ENCODE measurements at regions not wholly inside any gene's neighbourhood (a gene's known extent, or its start where the extent isn't known, plus 50 kb on each side); places are given as distances from the start of the nearest gene placed in this dataset.

DNA sequence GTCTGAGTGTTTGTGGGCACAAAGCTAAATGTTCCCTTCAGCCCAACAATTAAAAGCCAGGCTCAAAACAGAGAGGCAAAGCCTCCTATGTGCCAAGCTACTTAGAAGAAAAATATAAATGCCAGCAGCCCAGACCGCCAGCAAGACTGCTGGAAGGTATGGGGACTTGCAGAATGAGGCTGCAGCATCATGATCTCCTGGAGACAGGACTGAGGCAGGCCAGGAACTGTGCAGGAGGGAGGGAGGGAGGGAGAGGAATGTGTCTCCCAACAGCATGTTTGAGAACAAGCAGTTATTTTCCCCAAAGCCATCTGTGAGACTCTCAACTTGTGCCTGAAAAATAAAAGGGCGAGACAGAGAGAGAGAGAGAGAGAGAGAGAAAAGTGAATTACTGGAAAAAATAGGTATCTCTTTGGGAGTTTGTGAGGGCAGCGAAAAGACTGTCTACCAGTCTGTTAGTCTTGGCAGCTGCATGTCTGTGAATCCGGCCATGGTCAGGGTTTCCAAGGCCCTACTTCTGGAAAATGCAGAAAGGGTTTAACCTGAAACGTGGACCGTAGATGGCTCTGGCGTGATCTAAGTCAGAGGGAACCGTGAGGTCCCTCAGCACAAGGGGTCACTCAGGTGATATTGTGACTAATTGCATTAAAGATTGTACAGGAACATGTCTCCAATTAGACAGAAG, 139.7 kb upstream of the COL8A1 start:
- DNase-seq: no peak
- no peaks in the 10 kb centered on the region for H3K4me1 ChIP-seq
- no peak overlapping the region for H3K27ac ChIP-seq
- 83 to 87% methylated on average over 8 of the region's 8 CpGs for WGBS, 2 donors
- no peaks in the 10 kb centered on the region for H3K36me3 ChIP-seq
- no peaks in the 10 kb centered on the region for H3K9me3 ChIP-seq
- no peak for TF ChIP-seq POLR2A (IDR thresholded peaks at IDR 0.05)
- TF ChIP-seq, protein P1, sequence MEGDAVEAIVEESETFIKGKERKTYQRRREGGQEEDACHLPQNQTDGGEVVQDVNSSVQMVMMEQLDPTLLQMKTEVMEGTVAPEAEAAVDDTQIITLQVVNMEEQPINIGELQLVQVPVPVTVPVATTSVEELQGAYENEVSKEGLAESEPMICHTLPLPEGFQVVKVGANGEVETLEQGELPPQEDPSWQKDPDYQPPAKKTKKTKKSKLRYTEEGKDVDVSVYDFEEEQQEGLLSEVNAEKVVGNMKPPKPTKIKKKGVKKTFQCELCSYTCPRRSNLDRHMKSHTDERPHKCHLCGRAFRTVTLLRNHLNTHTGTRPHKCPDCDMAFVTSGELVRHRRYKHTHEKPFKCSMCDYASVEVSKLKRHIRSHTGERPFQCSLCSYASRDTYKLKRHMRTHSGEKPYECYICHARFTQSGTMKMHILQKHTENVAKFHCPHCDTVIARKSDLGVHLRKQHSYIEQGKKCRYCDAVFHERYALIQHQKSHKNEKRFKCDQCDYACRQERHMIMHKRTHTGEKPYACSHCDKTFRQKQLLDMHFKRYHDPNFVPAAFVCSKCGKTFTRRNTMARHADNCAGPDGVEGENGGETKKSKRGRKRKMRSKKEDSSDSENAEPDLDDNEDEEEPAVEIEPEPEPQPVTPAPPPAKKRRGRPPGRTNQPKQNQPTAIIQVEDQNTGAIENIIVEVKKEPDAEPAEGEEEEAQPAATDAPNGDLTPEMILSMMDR (IDR thresholded peaks at IDR 0.05): no peak
- no peak overlapping the region for H3K4me3 ChIP-seq (replicated peaks in 1 of 3)
- no peaks in the 10 kb centered on the region for H3K27me3 ChIP-seq
- intact Hi-C loops (cut with DNase I): loop anchor here (5.0 kb wide), 1 partner anchor 254 kb away; no protein-coding TSS in a partner anchor

DNA sequence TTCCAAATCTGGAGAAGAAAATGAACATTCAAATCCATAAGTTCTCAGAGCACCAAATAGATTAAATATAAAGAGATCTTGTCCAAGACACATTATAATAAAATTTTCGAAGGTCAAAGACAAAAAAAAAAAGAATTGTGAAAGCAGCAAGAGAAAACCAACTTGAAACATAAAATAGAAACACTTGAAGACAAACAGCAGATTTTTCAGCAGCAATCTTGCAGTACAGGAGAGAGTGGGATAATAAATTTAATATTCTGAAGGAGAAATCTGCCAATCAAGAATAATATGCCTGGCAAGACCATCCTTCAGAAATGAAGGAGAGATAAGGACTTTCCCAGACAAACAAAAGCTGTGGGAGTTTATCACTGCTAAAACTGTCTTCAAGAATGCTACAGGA, 150.5 kb upstream of the COL8A1 start:
- WGBS, 2 donors: 74 to 78% methylated on average over 1 of the region's 1 CpG

DNA sequence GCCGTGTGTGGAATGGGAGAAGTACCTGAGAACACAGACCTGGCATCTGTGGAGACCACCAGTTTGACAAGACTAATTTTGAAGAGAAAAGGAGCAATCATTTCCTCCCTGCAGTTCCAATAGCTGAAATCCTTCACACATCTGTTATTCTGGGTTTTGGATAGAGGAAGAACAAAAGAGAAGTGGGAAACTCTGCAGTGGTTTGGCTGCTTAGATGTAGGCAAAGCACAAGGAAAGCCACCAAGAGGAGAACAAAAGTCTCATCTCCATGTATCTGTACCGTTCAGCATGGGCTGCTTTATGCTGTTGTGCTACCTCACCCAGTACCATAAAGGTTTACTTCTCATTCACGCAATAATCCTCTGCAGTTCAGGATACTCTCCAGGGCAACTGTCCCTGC, 153.1 kb upstream of the COL8A1 start:
- WGBS, 2 donors: 77 to 84% methylated on average over 3 of the region's 3 CpGs
- no peaks in the 10 kb centered on the region for H3K9me3 ChIP-seq
- no peak for DNase-seq
- intact Hi-C loops (cut with DNase I): no loop called here
- no peaks in the 10 kb centered on the region for H3K36me3 ChIP-seq
- no peaks in the 10 kb centered on the region for H3K4me1 ChIP-seq
- TF ChIP-seq POLR2A (IDR thresholded peaks at IDR 0.05): no peak
- TF ChIP-seq, protein P1 (IDR thresholded peaks at IDR 0.05): no peak
- H3K27ac ChIP-seq: no peak overlapping the region
- H3K27me3 ChIP-seq: no peaks in the 10 kb centered on the region
- no peak overlapping the region for H3K4me3 ChIP-seq (replicated peaks in 1 of 3)

More for the DNA sequence above, 150.5 kb upstream of the COL8A1 start:
- no peaks in the 10 kb centered on the region for H3K9me3 ChIP-seq
- TF ChIP-seq, protein P1 (IDR thresholded peaks at IDR 0.05): no peak
- no peak for TF ChIP-seq POLR2A (IDR thresholded peaks at IDR 0.05)
- H3K27ac ChIP-seq: no peak overlapping the region
- intact Hi-C loops (cut with DNase I): no loop called here
- no peak for DNase-seq
- H3K36me3 ChIP-seq: no peaks in the 10 kb centered on the region
- H3K27me3 ChIP-seq: no peaks in the 10 kb centered on the region
- H3K4me3 ChIP-seq (replicated peaks in 1 of 3): no peak overlapping the region
- H3K4me1 ChIP-seq: no peaks in the 10 kb centered on the region

DNA sequence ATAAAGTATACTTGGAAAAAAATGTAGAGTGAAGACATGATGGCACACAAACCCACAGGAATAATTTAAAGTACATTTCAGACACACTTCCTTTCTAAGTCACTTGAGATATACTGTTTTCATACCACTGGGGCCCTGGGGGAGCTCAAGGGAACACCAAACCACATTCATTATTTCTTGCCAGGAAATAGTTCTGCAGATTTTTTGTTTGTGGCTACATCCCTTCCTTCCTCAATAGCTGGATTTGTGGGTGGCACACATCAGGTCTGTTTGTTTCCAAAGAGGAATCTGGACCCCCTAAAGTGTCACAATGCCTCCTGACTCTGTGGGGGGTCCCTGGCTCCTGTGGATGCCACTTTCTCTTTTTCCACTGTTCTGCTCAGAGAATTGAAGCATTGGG, 153.5 kb upstream of the COL8A1 start:
- TF ChIP-seq, protein P1 (IDR thresholded peaks at IDR 0.05): no peak
- no peak for TF ChIP-seq POLR2A (IDR thresholded peaks at IDR 0.05)
- no peaks in the 10 kb centered on the region for H3K27me3 ChIP-seq
- intact Hi-C loops (cut with DNase I): no loop called here

DNA sequence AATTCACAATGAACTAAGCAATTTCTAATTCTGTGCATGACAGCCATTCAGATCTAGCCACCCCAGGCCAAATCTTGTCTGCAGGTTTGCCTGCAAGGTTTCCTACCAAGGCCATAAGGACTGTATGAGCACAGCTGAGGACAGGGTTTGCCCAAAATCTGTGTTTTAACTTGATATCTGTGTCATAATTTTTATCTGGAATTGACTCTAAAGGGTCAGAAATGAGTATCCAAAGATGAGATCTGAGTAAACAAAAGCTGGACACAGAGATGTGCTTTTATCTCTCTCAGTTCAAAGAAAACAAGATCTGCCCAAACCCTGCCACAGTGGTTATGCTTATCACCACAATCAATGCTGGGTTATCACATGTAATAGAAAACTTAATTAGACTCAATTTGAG, 154.6 kb upstream of the COL8A1 start:
- H3K4me1 ChIP-seq: no peaks in the 10 kb centered on the region
- no peaks in the 10 kb centered on the region for H3K36me3 ChIP-seq
- TF ChIP-seq, protein P1 (IDR thresholded peaks at IDR 0.05): no peak
- TF ChIP-seq POLR2A (IDR thresholded peaks at IDR 0.05): no peak
- intact Hi-C loops (cut with DNase I): no loop called here
- no peak for DNase-seq
- H3K27me3 ChIP-seq: no peaks in the 10 kb centered on the region
- H3K4me3 ChIP-seq (replicated peaks in 1 of 3): no peak overlapping the region
- H3K9me3 ChIP-seq: no peaks in the 10 kb centered on the region
- H3K27ac ChIP-seq: no peak overlapping the region

More for the DNA sequence above, 153.5 kb upstream of the COL8A1 start:
- Histone ChIP-seq H3K4me3 (replicated peaks in 1 of 3) (no peak overlapping the region), H3K27ac (no peak overlapping the region), H3K36me3 (no peaks in the 10 kb centered on the region), H3K4me1 (no peaks in the 10 kb centered on the region), H3K9me3 (no peaks in the 10 kb centered on the region)
- no peak for DNase-seq
